H9 (cell line): ENCODE measurements at regions not wholly inside any gene's neighbourhood (a gene's known extent, or its start where the extent isn't known, plus 50 kb on each side); places are given as distances from the start of the nearest gene placed in this dataset.

ENCODE experiments used
- DNase-seq: peaks from one replicate; pipeline ENCODE4 v3.0.0-alpha.2; 2017
- H2AFZ ChIP-seq: one replicate; pipeline ENCODE4 v1.6.1; 2013; ENCODE audit warnings: mild to moderate bottlenecking, low read length, control low read depth, moderate library complexity
- H2AK5ac ChIP-seq: 2 replicates; pipeline ENCODE4 v1.6.1; 2013; ENCODE audit warnings: low read length, control low read depth, mixed read lengths; ENCODE audit not compliant: insufficient read length
- H2BK120ac ChIP-seq: one replicate; pipeline ENCODE4 v1.6.1; 2013; ENCODE audit warnings: low read depth, mild to moderate bottlenecking, low read length, control low read depth, inconsistent platforms; ENCODE audit not compliant: poor library complexity, severe bottlenecking
- H2BK12ac ChIP-seq: 2 replicates; pipeline ENCODE4 v1.6.1; 2013; ENCODE audit warnings: low read length, control low read depth, mixed read lengths, low read depth; ENCODE audit not compliant: insufficient read length
- H2BK15ac ChIP-seq: 2 replicates; pipeline ENCODE4 v1.6.1; 2013; ENCODE audit warnings: low read depth, low read length, control low read depth
- H2BK20ac ChIP-seq: one replicate; pipeline ENCODE4 v1.6.1; 2013; ENCODE audit warnings: low read depth, mild to moderate bottlenecking, low read length, control low read depth, inconsistent platforms; ENCODE audit not compliant: poor library complexity, severe bottlenecking
- H2BK5ac ChIP-seq: 2 replicates; pipeline ENCODE4 v1.6.1; 2013; ENCODE audit warnings: low read length, control low read depth, mixed read lengths; ENCODE audit not compliant: insufficient read length
- H3K14ac ChIP-seq: 2 replicates; pipeline ENCODE4 v1.6.1; 2013; ENCODE audit warnings: low read length, control low read depth; ENCODE audit not compliant: insufficient read depth
- H3K18ac ChIP-seq: 2 replicates; pipeline ENCODE4 v1.6.1; 2013; ENCODE audit warnings: low read depth, mild to moderate bottlenecking, mixed read lengths, low read length, control low read depth; ENCODE audit not compliant: insufficient read length
- H3K23ac ChIP-seq: 2 replicates; pipeline ENCODE4 v1.6.1; 2013; ENCODE audit warnings: low read length, control low read depth, mixed read lengths, low read depth; ENCODE audit not compliant: insufficient read length
- H3K23me2 ChIP-seq: 2 replicates; pipeline ENCODE4 v1.6.1; 2013; ENCODE audit warnings: low read depth, mild to moderate bottlenecking, mixed read lengths, low read length, control low read depth; ENCODE audit not compliant: insufficient read length, poor library complexity, severe bottlenecking
- H3K27ac ChIP-seq: 2 replicates; pipeline ENCODE4 v1.5.1; 2013; ENCODE audit warnings: low read length, control low read depth, mixed read lengths, low read depth; ENCODE audit not compliant: insufficient read length
- H3K27me3 ChIP-seq: 2 replicates; pipeline ENCODE4 v1.6.1; 2013; ENCODE audit warnings: low read length, control low read depth, inconsistent platforms; ENCODE audit not compliant: insufficient read depth
- H3K4ac ChIP-seq: 2 replicates; pipeline ENCODE4 v1.6.1; 2013; ENCODE audit warnings: low read depth, mild to moderate bottlenecking, control low read depth, inconsistent platforms, low read length, moderate library complexity
- H3K4me1 ChIP-seq: 2 replicates; pipeline ENCODE4 v1.6.1; 2013; ENCODE audit warnings: low read length, control low read depth, inconsistent platforms; ENCODE audit not compliant: insufficient read depth
- H3K4me2 ChIP-seq: 2 replicates; pipeline ENCODE4 v1.6.1; 2013; ENCODE audit warnings: low read length, control low read depth, mixed read lengths; ENCODE audit not compliant: insufficient read length, insufficient read depth
- H3K56ac ChIP-seq: 2 replicates; pipeline ENCODE4 v1.6.1; 2013; ENCODE audit warnings: low read depth, mild to moderate bottlenecking, mixed read lengths, low read length, control low read depth; ENCODE audit not compliant: insufficient read length
- H3K79me1 ChIP-seq: 2 replicates; pipeline ENCODE4 v1.6.1; 2013; ENCODE audit warnings: low read depth, mild to moderate bottlenecking, moderate library complexity, low read length, control low read depth, inconsistent platforms; ENCODE audit not compliant: insufficient read depth, poor library complexity, severe bottlenecking
- H3K79me2 ChIP-seq: 2 replicates; pipeline ENCODE4 v1.6.1; 2013; ENCODE audit warnings: low read length, control low read depth, inconsistent platforms; ENCODE audit not compliant: insufficient read depth
- H3K9ac ChIP-seq: 2 replicates; pipeline ENCODE4 v1.6.1; 2013; ENCODE audit warnings: low read length, control low read depth, mixed read lengths; ENCODE audit not compliant: insufficient read length; ENCODE audit errors: extremely low read depth
- H3K9me3 ChIP-seq: one replicate; pipeline ENCODE4 v1.6.1; 2013; ENCODE audit warnings: low read depth, low read length, inconsistent platforms; ENCODE audit not compliant: control insufficient read depth
- H3T11ph ChIP-seq: one replicate; pipeline ENCODE4 v1.6.1; 2013; ENCODE audit warnings: mild to moderate bottlenecking, low read length, control low read depth, inconsistent platforms
- H4K20me1 ChIP-seq: one replicate; pipeline ENCODE4 v1.6.1; 2013; ENCODE audit not compliant: control insufficient read depth, insufficient read length, insufficient read depth
- H4K5ac ChIP-seq: 2 replicates; pipeline ENCODE4 v1.6.1; 2013; ENCODE audit warnings: low read depth, mild to moderate bottlenecking, mixed read lengths, low read length, control low read depth; ENCODE audit not compliant: insufficient read length
- H4K8ac ChIP-seq: replicated peaks from 2 replicates; pipeline ENCODE4 v1.6.1; 2013; ENCODE audit warnings: low read length, control low read depth, mixed read lengths, low read depth; ENCODE audit not compliant: insufficient read length
- H4K91ac ChIP-seq: 2 replicates; pipeline ENCODE4 v1.6.1; 2013; ENCODE audit warnings: low read depth, mild to moderate bottlenecking, moderate library complexity, mixed read lengths, low read length, control low read depth; ENCODE audit not compliant: insufficient read length
- H3K27ac Mint-ChIP-seq, 3 experiments: 2 replicates in 2 of 3; 3 replicates in 1 of 3; pipeline ENCODE4 v1.8.0; 2020 to 2021; ENCODE audit warnings: mixed read lengths in 3 of 3, mild to moderate bottlenecking in 1 of 3, moderate library complexity in 1 of 3
- H3K27me3 Mint-ChIP-seq: 2 replicates; pipeline ENCODE4 v1.8.0; 2021; ENCODE audit warnings: low read depth, mild to moderate bottlenecking, moderate library complexity, mixed read lengths
- H3K36me3 Mint-ChIP-seq, 3 experiments: 2 replicates in 2 of 3; 3 replicates in 1 of 3; pipeline ENCODE4 v1.8.0; 2020 to 2021; ENCODE audit warnings: low read depth in 3 of 3, mixed read lengths in 3 of 3; ENCODE audit not compliant: insufficient read depth in 1 of 3
- H3K4me1 Mint-ChIP-seq, 2 experiments: 2 replicates each; pipeline ENCODE4 v1.8.0; 2020; ENCODE audit warnings: mixed read lengths in 2 of 2
- H3K4me3 Mint-ChIP-seq, 2 experiments: 2 replicates in 1 of 2; 3 replicates in 1 of 2; pipeline ENCODE4 v1.8.0; 2020 to 2021; ENCODE audit warnings: mild to moderate bottlenecking in 2 of 2, mixed read lengths in 2 of 2, moderate library complexity in 1 of 2
- H3K9me3 Mint-ChIP-seq, 2 experiments: 2 replicates in 1 of 2; 3 replicates in 1 of 2; pipeline ENCODE4 v1.8.0; 2020; ENCODE audit warnings: mild to moderate bottlenecking in 2 of 2, mixed read lengths in 2 of 2, moderate library complexity in 1 of 2
- CTCF ChIP-seq: fragments of 200-600 bp; sonication (generic); conservative IDR thresholded peaks from 3 replicates; pipeline ENCODE4 v1.8.0; 2021; ENCODE audit warnings: antibody characterized with exemption, mild to moderate bottlenecking
- WGBS: extraction: QIAGEN DNeasy Blood & Tissue Kit; methylation state at CpG from one replicate; pipeline ENCODE4 v1.1.7; 2013; ENCODE audit warnings: missing lambda C conversion rate, low lambda C conversion rate, mixed read lengths; ENCODE audit not compliant: insufficient read length; ENCODE audit errors: extremely low coverage; 5-methylcytosine and 5-hydroxymethylcytosine counted together

GRCh38 chr14:51451561-51451960, 200.1 kb upstream of the FRMD6 start:
- Histone ChIP-seq H2AFZ (no peak overlapping the region), H3K56ac (no peak overlapping the region), H3K79me1 (no peaks in the 10 kb centered on the region), H4K20me1 (no peaks in the 10 kb centered on the region), H2BK15ac (no peak overlapping the region), H3K18ac (no peak overlapping the region), H4K8ac (no peak overlapping the region), H3K14ac (no peak overlapping the region), H3K23me2 (no peaks in the 10 kb centered on the region), H3T11ph (no peak overlapping the region), H3K27me3 (no peaks in the 10 kb centered on the region), H3K9ac (no peak overlapping the region), H3K4me1 (no peaks in the 10 kb centered on the region), H2BK20ac (no peak overlapping the region), H2BK120ac (no peak overlapping the region), H3K27ac (no peak overlapping the region), H4K5ac (no peak overlapping the region), H3K4ac (no peak overlapping the region), H3K79me2 (no peaks in the 10 kb centered on the region), H3K9me3 (no peaks in the 10 kb centered on the region), H2BK5ac (no peak overlapping the region), H4K91ac (no peak overlapping the region), H2AK5ac (no peak overlapping the region), H2BK12ac (no peak overlapping the region), H3K4me2 (no peak overlapping the region), H3K23ac (no peak overlapping the region)
- no CpG with 5 or more reads among the region's 4 CpGs for WGBS
- H3K27ac Mint-ChIP-seq: no peak overlapping the region
- H3K36me3 Mint-ChIP-seq: no peaks in the 10 kb centered on the region
- no peak for DNase-seq
- no peak for TF ChIP-seq CTCF
- H3K4me1 Mint-ChIP-seq: no peaks in the 10 kb centered on the region
- no peak overlapping the region for H3K4me3 Mint-ChIP-seq
- H3K27me3 Mint-ChIP-seq: no peaks in the 10 kb centered on the region
- no peaks in the 10 kb centered on the region for H3K9me3 Mint-ChIP-seq
